HG02885 (cell line): ENCODE measurements at regions not wholly inside any gene's neighbourhood (a gene's known extent, or its start where the extent isn't known, plus 50 kb on each side); places are given as distances from the start of the nearest gene placed in this dataset.
A peak's percentile ranks its signal among the peaks of the same experiment; 100 is the strongest.
"Not testable (repeated sequence)": the region's sequence is repeated elsewhere in the genome, so short reads cannot be mapped to it uniquely, and the experiment has no call there.

Experiments
- ATAC-seq: cut with Tn5 transposase; IDR thresholded peaks from one replicate; pipeline ENCODE4 v1.9.1; 2021; ENCODE audit warnings: mild to moderate bottlenecking; ENCODE audit not compliant: unreplicated experiment, poor library complexity

GRCh38 chr10:10680496-10680895, 337.2 kb upstream of the CELF2 start:
- ATAC-seq: no peak

- ATAC-seq: no peak
Measured at GRCh38 chr10:10684972-10685371, 332.7 kb upstream of the CELF2 start.

- peak; percentile 84 for ATAC-seq
Measured at GRCh38 chr10:10685566-10685965, 332.1 kb upstream of the CELF2 start.

GRCh38 chr10:10687751-10688150, 329.9 kb upstream of the CELF2 start:
- ATAC-seq: no peak

- ATAC-seq: peak; percentile 49
Measured at GRCh38 chr10:10699427-10699826, 318.2 kb upstream of the CELF2 start.

- ATAC-seq: no peak
Measured at GRCh38 chr10:10701084-10701611, 316.5 kb upstream of the CELF2 start.

- ATAC-seq: no peak
Measured at GRCh38 chr10:10702211-10702610, 315.5 kb upstream of the CELF2 start.

- ATAC-seq: no peak
Measured at GRCh38 chr10:10703382-10703781, 314.3 kb upstream of the CELF2 start.

GRCh38 chr10:10712155-10712704, 305.4 kb upstream of the CELF2 start:
- ATAC-seq: no peak

GRCh38 chr10:10714327-10714726, 303.3 kb upstream of the CELF2 start:
- ATAC-seq: no peak

- ATAC-seq: no peak
Measured at GRCh38 chr10:10716972-10717371, 300.7 kb upstream of the CELF2 start.

GRCh38 chr10:10722422-10722821, 295.2 kb upstream of the CELF2 start:
- no peak for ATAC-seq

- ATAC-seq: no peak
Measured at GRCh38 chr10:10725196-10725595, 292.5 kb upstream of the CELF2 start.

GRCh38 chr10:10726101-10726500, 291.6 kb upstream of the CELF2 start:
- ATAC-seq: no peak

GRCh38 chr10:10727411-10727810, 290.3 kb upstream of the CELF2 start:
- not testable (repeated sequence) for ATAC-seq

- no peak for ATAC-seq
Measured at GRCh38 chr10:10727812-10728211, 289.9 kb upstream of the CELF2 start.

GRCh38 chr10:10730471-10731043, 287.1 kb upstream of the CELF2 start:
- no peak for ATAC-seq

- ATAC-seq: no peak
Measured at GRCh38 chr10:10731366-10731765, 286.3 kb upstream of the CELF2 start.

- ATAC-seq: no peak
Measured at GRCh38 chr10:10734356-10735064, 283.2 kb upstream of the CELF2 start.

- no peak for ATAC-seq
Measured at GRCh38 chr10:10745291-10745690, 272.4 kb upstream of the CELF2 start.

- no peak for ATAC-seq
Measured at GRCh38 chr10:10755490-10755889, 262.2 kb upstream of the CELF2 start.

GRCh38 chr10:10758306-10758705, 259.4 kb upstream of the CELF2 start:
- ATAC-seq: no peak
